Uterus (tissue), 2 donors: ENCODE measurements at regions not wholly inside any gene's neighbourhood (a gene's known extent, or its start where the extent isn't known, plus 50 kb on each side); places are given as distances from the start of the nearest gene placed in this dataset.

Source experiments
- POLR2A ChIP-seq, 2 donors: fragments of 450-650 bp; IDR thresholded peaks; one replicate each; pipeline ENCODE4 v1.6.1; 2016; ENCODE audit warnings: antibody characterized with exemption in 2 of 2, mild to moderate bottlenecking in 1 of 2, moderate library complexity in 1 of 2
- TF ChIP-seq, protein P1 (sequence below), 4 experiments: fragments of 200-600 bp in 2 of 4; fragments of 450-650 bp in 2 of 4; sonication (generic) in 2 of 4; IDR thresholded peaks; one replicate each; pipeline ENCODE4 v1.5.1; 2016 to 2019; ENCODE audit warnings: antibody characterized with exemption in 4 of 4, mild to moderate bottlenecking in 2 of 4, moderate library complexity in 1 of 4

DNA sequence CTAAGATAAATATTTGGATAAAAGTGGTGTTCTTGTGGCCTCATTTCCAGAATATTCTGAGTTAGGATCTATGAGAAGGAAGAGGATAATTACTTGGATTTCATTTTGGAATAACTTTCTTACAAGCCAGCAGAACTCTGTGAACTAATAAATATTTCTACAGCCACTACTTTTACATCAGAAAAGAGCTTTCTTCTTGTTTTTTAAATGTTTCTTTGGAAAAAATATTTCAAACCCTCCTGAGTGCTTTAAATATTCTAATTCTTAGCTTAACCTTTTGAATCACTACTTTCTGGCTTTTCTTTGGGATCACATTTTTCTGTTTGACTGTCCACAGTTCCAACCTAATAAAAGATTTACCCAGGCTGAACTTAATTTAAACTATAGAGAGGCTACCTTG, 279.2 kb upstream of the PHYHIPL start:
- no peak for TF ChIP-seq POLR2A (IDR thresholded peaks at IDR 0.05)
- TF ChIP-seq, protein P1, sequence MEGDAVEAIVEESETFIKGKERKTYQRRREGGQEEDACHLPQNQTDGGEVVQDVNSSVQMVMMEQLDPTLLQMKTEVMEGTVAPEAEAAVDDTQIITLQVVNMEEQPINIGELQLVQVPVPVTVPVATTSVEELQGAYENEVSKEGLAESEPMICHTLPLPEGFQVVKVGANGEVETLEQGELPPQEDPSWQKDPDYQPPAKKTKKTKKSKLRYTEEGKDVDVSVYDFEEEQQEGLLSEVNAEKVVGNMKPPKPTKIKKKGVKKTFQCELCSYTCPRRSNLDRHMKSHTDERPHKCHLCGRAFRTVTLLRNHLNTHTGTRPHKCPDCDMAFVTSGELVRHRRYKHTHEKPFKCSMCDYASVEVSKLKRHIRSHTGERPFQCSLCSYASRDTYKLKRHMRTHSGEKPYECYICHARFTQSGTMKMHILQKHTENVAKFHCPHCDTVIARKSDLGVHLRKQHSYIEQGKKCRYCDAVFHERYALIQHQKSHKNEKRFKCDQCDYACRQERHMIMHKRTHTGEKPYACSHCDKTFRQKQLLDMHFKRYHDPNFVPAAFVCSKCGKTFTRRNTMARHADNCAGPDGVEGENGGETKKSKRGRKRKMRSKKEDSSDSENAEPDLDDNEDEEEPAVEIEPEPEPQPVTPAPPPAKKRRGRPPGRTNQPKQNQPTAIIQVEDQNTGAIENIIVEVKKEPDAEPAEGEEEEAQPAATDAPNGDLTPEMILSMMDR (IDR thresholded peaks at IDR 0.05) = no peak
